Ectodermal cell (in vitro differentiated cells): ENCODE measurements at regions not wholly inside any gene's neighbourhood (a gene's known extent, or its start where the extent isn't known, plus 50 kb on each side); places are given as distances from the start of the nearest gene placed in this dataset.
"Not testable (repeated sequence)": the region's sequence is repeated elsewhere in the genome, so short reads cannot be mapped to it uniquely, and the experiment has no call there.

ENCODE experiments used
- H3K27ac ChIP-seq: 2 replicates; pipeline ENCODE4 v1.7.0; 2013; ENCODE audit warnings: mild to moderate bottlenecking, low read depth, low read length; ENCODE audit not compliant: insufficient read depth, poor library complexity, severe bottlenecking
- H3K27me3 ChIP-seq: 2 replicates; pipeline ENCODE4 v1.7.0; 2013; ENCODE audit warnings: mild to moderate bottlenecking, low read length; ENCODE audit not compliant: insufficient read depth, control insufficient read depth, poor library complexity, severe bottlenecking
- H3K36me3 ChIP-seq: one replicate; pipeline ENCODE4 v1.7.0; 2013; ENCODE audit warnings: low read length; ENCODE audit not compliant: control insufficient read depth, insufficient read depth
- H3K4me1 ChIP-seq: one replicate; pipeline ENCODE4 v1.7.0; 2013; ENCODE audit warnings: low read length; ENCODE audit not compliant: control insufficient read depth, insufficient read depth
- H3K4me3 ChIP-seq: 2 replicates; pipeline ENCODE4 v1.7.0; 2013; ENCODE audit warnings: low read depth, low read length, control low read depth; ENCODE audit not compliant: insufficient read depth
- H3K9me3 ChIP-seq: 2 replicates; pipeline ENCODE4 v1.7.0; 2013; ENCODE audit warnings: mild to moderate bottlenecking, low read length, moderate library complexity; ENCODE audit not compliant: control insufficient read depth
- WGBS, 2 experiments: methylation state at CpG; one replicate each; pipeline ENCODE4 v1.1.7; 2013; ENCODE audit warnings: missing lambda C conversion rate in 2 of 2; 5-methylcytosine and 5-hydroxymethylcytosine counted together

GRCh38 chr1:211890091-211890995 lies 59.8 kb upstream of the LPGAT1 start:
- H3K4me3 ChIP-seq, result not testable (repeated sequence)
- 92 to 94% methylated on average over 23 of the region's 23 CpGs for WGBS, 2 experiments

GRCh38 chr1:211889307-211890090 lies 58.9 kb upstream of the LPGAT1 start:
- peak overlapping the region; percentile 37 for H3K4me3 ChIP-seq
- not testable (repeated sequence) for H3K27ac ChIP-seq
- 17 to 21% methylated on average over 50 of the region's 50 CpGs for WGBS, 2 experiments

More at GRCh38 chr1:211890091-211890995, 59.8 kb upstream of the LPGAT1 start:
- H3K4me1 ChIP-seq, H3K36me3 ChIP-seq, H3K27me3 ChIP-seq, H3K27ac ChIP-seq, H3K9me3 ChIP-seq: not testable (repeated sequence)

GRCh38 chr1:211886551-211886950 lies 56.0 kb upstream of the LPGAT1 start:
- Histone ChIP-seq H3K4me3 (no peak overlapping the region), H3K9me3 (no peaks in the 10 kb centered on the region), H3K27ac (no peak overlapping the region), H3K36me3 (no peaks in the 10 kb centered on the region), H3K27me3 (peaks cover 8% of the 10 kb centered on the region), H3K4me1 (peaks cover 3% of the 10 kb centered on the region)
- 86 to 97% methylated on average over 3 of the region's 3 CpGs for WGBS, 2 experiments

More at GRCh38 chr1:211889307-211890090, 58.9 kb upstream of the LPGAT1 start:
- not testable (repeated sequence) for H3K4me1 ChIP-seq, H3K9me3 ChIP-seq, H3K36me3 ChIP-seq, H3K27me3 ChIP-seq

- WGBS, 2 experiments, result 80% methylated on average over 3 of the region's 3 CpGs
- Histone ChIP-seq H3K36me3 (no peaks in the 10 kb centered on the region), H3K4me1 (peaks cover 3% of the 10 kb centered on the region), H3K9me3 (no peaks in the 10 kb centered on the region), H3K27ac (no peak overlapping the region), H3K4me3 (no peak overlapping the region), H3K27me3 (peaks cover 8% of the 10 kb centered on the region)
Measured at GRCh38 chr1:211885747-211886522, 55.4 kb upstream of the LPGAT1 start.

GRCh38 chr1:211882381-211883004 lies 51.9 kb upstream of the LPGAT1 start:
- H3K27ac ChIP-seq, result no peak overlapping the region
- WGBS, 2 experiments, result 89 to 93% methylated on average over 4 of the region's 4 CpGs
- H3K4me1 ChIP-seq, result peaks cover 2% of the 10 kb centered on the region
- no peaks in the 10 kb centered on the region for H3K36me3 ChIP-seq
- H3K4me3 ChIP-seq, result no peak overlapping the region
- H3K9me3 ChIP-seq, result no peaks in the 10 kb centered on the region
- H3K27me3 ChIP-seq, result no peaks in the 10 kb centered on the region
